Stimulated activated CD8-positive, alpha-beta memory T cell treated with anti-CD3 and anti-CD28 coated beads, Interleukin-2, amount 100 ng/mL, for 1 hour (primary cell): ENCODE measurements at regions not wholly inside any gene's neighbourhood (a gene's known extent, or its start where the extent isn't known, plus 50 kb on each side); places are given as distances from the start of the nearest gene placed in this dataset.
A peak's percentile ranks its signal among the peaks of the same experiment; 100 is the strongest.
"Not testable (repeated sequence)": the region's sequence is repeated elsewhere in the genome, so short reads cannot be mapped to it uniquely, and the experiment has no call there.

Experiments
- DNase-seq, 2 donors: peaks; one replicate each; pipeline ENCODE4 v3.0.0-alpha.2; 2020; ENCODE audit warnings: low read depth in 2 of 2

GRCh38 chr20:28562510-28562898 lies 2695.0 kb upstream of the DEFB115 start:
- DNase-seq = no peak

- DNase-seq = not testable (repeated sequence)
Measured at GRCh38 chr20:28562899-28563521, 2694.5 kb upstream of the DEFB115 start.

- not testable (repeated sequence) for DNase-seq
Measured at GRCh38 chr20:28564024-28564423, 2693.4 kb upstream of the DEFB115 start.

- DNase-seq = not testable (repeated sequence)
Measured at GRCh38 chr20:28564688-28565463, 2692.6 kb upstream of the DEFB115 start.

GRCh38 chr20:28575991-28576390 lies 2681.5 kb upstream of the DEFB115 start:
- not testable (repeated sequence) for DNase-seq

GRCh38 chr20:28591680-28592079 lies 2665.8 kb upstream of the DEFB115 start:
- not testable (repeated sequence) for DNase-seq

GRCh38 chr20:28593383-28593782 lies 2664.1 kb upstream of the DEFB115 start:
- not testable (repeated sequence) for DNase-seq

- not testable (repeated sequence) for DNase-seq
Measured at GRCh38 chr20:28594476-28594875, 2663.0 kb upstream of the DEFB115 start.

- DNase-seq = not testable (repeated sequence)
Measured at GRCh38 chr20:28602006-28602402, 2655.5 kb upstream of the DEFB115 start.

- DNase-seq = peak; percentile 52 to 61
Measured at GRCh38 chr20:28602403-28603217, 2654.9 kb upstream of the DEFB115 start.

- not testable (repeated sequence) for DNase-seq
Measured at GRCh38 chr20:28603218-28603577, 2654.3 kb upstream of the DEFB115 start.

GRCh38 chr20:28616354-28616753 lies 2641.1 kb upstream of the DEFB115 start:
- no peak for DNase-seq

GRCh38 chr20:28619956-28620651 lies 2637.4 kb upstream of the DEFB115 start:
- not testable (repeated sequence) for DNase-seq

GRCh38 chr20:28625112-28625511 lies 2632.4 kb upstream of the DEFB115 start:
- not testable (repeated sequence) for DNase-seq

- not testable (repeated sequence) for DNase-seq
Measured at GRCh38 chr20:28640831-28641230, 2616.6 kb upstream of the DEFB115 start.
